C4-2B (cell line): ENCODE measurements at regions not wholly inside any gene's neighbourhood (a gene's known extent, or its start where the extent isn't known, plus 50 kb on each side); places are given as distances from the start of the nearest gene placed in this dataset.

Experiments used
- H3K27ac ChIP-seq: fragments of 450-650 bp; 2 replicates; pipeline ENCODE4 v1.5.1; 2017
- CTCF ChIP-seq: fragments of 450-650 bp; conservative IDR thresholded peaks from 2 replicates; pipeline ENCODE4 v1.5.1; 2017; ENCODE audit warnings: mild to moderate bottlenecking
- ZFX ChIP-seq: fragments of 450-650 bp; IDR thresholded peaks from 2 replicates; pipeline ENCODE4 v1.6.1; 2017

GRCh38 chr17:13273806-13274205 lies 256.0 kb upstream of the ELAC2 start:
- TF ChIP-seq ZFX = no peak
- TF ChIP-seq CTCF = no peak
- H3K27ac ChIP-seq = no peak overlapping the region

GRCh38 chr17:13272296-13272695 lies 254.5 kb upstream of the ELAC2 start:
- H3K27ac ChIP-seq = no peak overlapping the region
- no peak for TF ChIP-seq CTCF
- TF ChIP-seq ZFX = no peak

GRCh38 chr17:13268791-13269595 lies 251.2 kb upstream of the ELAC2 start:
- H3K27ac ChIP-seq = no peak overlapping the region
- no peak for TF ChIP-seq CTCF
- no peak for TF ChIP-seq ZFX

GRCh38 chr17:13266606-13267005 lies 248.8 kb upstream of the ELAC2 start:
- TF ChIP-seq ZFX (no peak), CTCF (no peak)

GRCh38 chr17:13265311-13265710 lies 247.5 kb upstream of the ELAC2 start:
- H3K27ac ChIP-seq = no peak overlapping the region
- TF ChIP-seq CTCF = no peak
- TF ChIP-seq ZFX = no peak

More at GRCh38 chr17:13266606-13267005, 248.8 kb upstream of the ELAC2 start:
- H3K27ac ChIP-seq = no peak overlapping the region

- H3K27ac ChIP-seq = no peak overlapping the region
- TF ChIP-seq CTCF = no peak
- TF ChIP-seq ZFX = no peak
Measured at GRCh38 chr17:13263746-13264145, 245.9 kb upstream of the ELAC2 start.

GRCh38 chr17:13256545-13256944 lies 238.7 kb upstream of the ELAC2 start:
- no peak overlapping the region for H3K27ac ChIP-seq
- TF ChIP-seq ZFX (no peak), CTCF (0 out of 2 replicates have a peak, but pooled peaks have one; percentile 9)
